ENCODE measurements at regions not wholly inside any gene's neighbourhood (a gene's known extent, or its start where the extent isn't known, plus 50 kb on each side); places are given as distances from the start of the nearest gene placed in this dataset.

GRCh38 chr9:30967476-30967875, 1417.0 kb upstream of the ACO1 start:
- Histone ChIP-seq H2AFZ (ENCODE audit: low read depth, low read length) (no peak overlapping the region), H3K4me3 (ENCODE audit: low read length) (no peak overlapping the region), H3K4me1 (ENCODE audit: low read length) (no peaks in the 10 kb centered on the region), H3K36me3 (replicated peaks; ENCODE audit: low read depth, low read length) (no peaks in the 10 kb centered on the region), H3K79me2 (ENCODE audit: low read length) (no peaks in the 10 kb centered on the region), H3K9me3 (ENCODE audit: insufficient read depth, low read length) (no peaks in the 10 kb centered on the region), H3K27ac (ENCODE audit: low read length) (no peak overlapping the region), H3K27me3 (ENCODE audit: low read depth, low read length) (no peaks in the 10 kb centered on the region), H3K9ac (ENCODE audit: low read length) (no peak overlapping the region), H3K4me2 (ENCODE audit: low read length) (no peak overlapping the region), H4K20me1 (ENCODE audit: insufficient read depth, low read length) (no peaks in the 10 kb centered on the region)
- TF ChIP-seq CTCF (IDR thresholded peaks at IDR 0.05; ENCODE audit: low read depth, low read length) (peak; percentile 40), EZH2phosphoT487 (IDR thresholded peaks at IDR 0.05; ENCODE audit: low read depth) (no peak)

DNA sequence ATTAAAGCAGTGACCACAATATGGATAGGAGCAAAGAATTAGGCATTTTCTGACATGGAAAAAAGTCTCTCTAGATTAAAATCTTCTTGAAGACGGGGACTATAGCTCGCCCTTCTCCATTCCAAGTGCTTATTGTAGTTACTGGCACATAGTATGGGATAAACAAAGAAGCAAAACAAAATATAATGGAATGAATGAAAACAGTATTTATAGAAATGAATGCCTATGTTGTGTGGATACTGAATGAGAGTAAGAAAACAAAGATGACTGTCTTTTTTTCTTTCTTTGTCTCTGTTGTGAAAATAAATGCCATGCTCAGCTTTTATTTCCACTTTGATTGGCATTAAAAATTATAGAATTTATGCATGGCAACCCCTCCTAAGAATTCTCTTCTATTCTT, 1414.3 kb upstream of the ACO1 start:
- H3K79me2 ChIP-seq (ENCODE audit: low read length), result no peaks in the 10 kb centered on the region
- H3K4me3 ChIP-seq (ENCODE audit: low read length), result no peak overlapping the region
- H3K36me3 ChIP-seq (replicated peaks; ENCODE audit: low read depth, low read length), result no peaks in the 10 kb centered on the region
- H4K20me1 ChIP-seq (ENCODE audit: insufficient read depth, low read length), result no peaks in the 10 kb centered on the region
- no peaks in the 10 kb centered on the region for H3K9me3 ChIP-seq (ENCODE audit: insufficient read depth, low read length)
- H3K27ac ChIP-seq (ENCODE audit: low read length), result no peak overlapping the region
- no peaks in the 10 kb centered on the region for H3K4me1 ChIP-seq (ENCODE audit: low read length)
- no peaks in the 10 kb centered on the region for H3K27me3 ChIP-seq (ENCODE audit: low read depth, low read length)
- no peak overlapping the region for H3K9ac ChIP-seq (ENCODE audit: low read length)
- TF ChIP-seq EZH2phosphoT487 (IDR thresholded peaks at IDR 0.05; ENCODE audit: low read depth) (no peak), CTCF (IDR thresholded peaks at IDR 0.05; ENCODE audit: low read depth, low read length) (no peak)
- H3K4me2 ChIP-seq (ENCODE audit: low read length), result 0 out of 2 replicates have a peak overlapping the region, but pooled peaks have one; percentile 4
- 0 out of 2 replicates have a peak overlapping the region, but pooled peaks have one; percentile 17 for H2AFZ ChIP-seq (ENCODE audit: low read depth, low read length)

DNA sequence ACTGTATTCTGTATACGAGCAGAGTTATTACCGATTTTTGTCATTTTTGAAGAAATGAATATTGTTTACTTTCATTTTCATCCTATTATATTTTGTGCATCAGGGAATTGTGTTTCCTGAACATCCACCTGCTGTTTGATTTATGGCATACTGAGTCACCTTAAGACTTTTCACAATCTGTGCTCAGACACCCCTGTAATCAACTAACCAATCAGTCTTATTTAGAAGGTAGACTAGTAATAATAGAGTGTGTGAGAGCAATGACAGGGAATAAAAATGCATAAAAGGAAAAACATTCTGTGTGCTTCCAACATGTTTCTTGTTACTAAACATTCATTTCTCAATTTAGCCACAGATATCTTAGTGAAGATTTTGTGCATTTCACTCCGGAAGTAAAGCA, 1413.6 kb upstream of the ACO1 start:
- Histone ChIP-seq H3K4me3 (ENCODE audit: low read length) (no peak overlapping the region), H3K36me3 (replicated peaks; ENCODE audit: low read depth, low read length) (no peaks in the 10 kb centered on the region), H3K9ac (ENCODE audit: low read length) (no peak overlapping the region), H3K79me2 (ENCODE audit: low read length) (no peaks in the 10 kb centered on the region), H3K9me3 (ENCODE audit: insufficient read depth, low read length) (no peaks in the 10 kb centered on the region), H4K20me1 (ENCODE audit: insufficient read depth, low read length) (no peaks in the 10 kb centered on the region), H2AFZ (ENCODE audit: low read depth, low read length) (no peak overlapping the region), H3K27me3 (ENCODE audit: low read depth, low read length) (no peaks in the 10 kb centered on the region), H3K27ac (ENCODE audit: low read length) (no peak overlapping the region), H3K4me2 (ENCODE audit: low read length) (peak overlapping the region; percentile 4; the same call in 1 of the 2 replicates), H3K4me1 (ENCODE audit: low read length) (no peaks in the 10 kb centered on the region)
- TF ChIP-seq EZH2phosphoT487 (IDR thresholded peaks at IDR 0.05; ENCODE audit: low read depth), result no peak
- TF ChIP-seq CTCF (IDR thresholded peaks at IDR 0.05; ENCODE audit: low read depth, low read length), result no peak

DNA sequence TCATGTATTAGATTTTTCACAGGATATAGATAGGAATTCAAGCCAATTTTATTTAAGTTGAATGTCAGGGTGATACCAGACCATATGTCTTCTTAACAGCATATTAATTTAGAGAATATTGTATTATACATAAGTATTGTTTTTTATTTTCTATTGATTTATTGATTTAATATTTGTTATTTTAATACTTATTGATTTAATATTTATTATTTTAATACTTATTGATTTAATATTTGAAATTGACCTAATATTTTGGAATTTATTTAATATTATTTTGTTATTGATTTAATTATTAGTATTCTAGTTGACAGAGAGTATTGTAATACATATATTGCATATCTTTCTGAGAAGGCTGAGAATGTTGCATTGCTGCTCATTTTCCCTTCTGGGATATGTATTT, 1411.8 kb upstream of the ACO1 start:
- Histone ChIP-seq H3K27me3 (ENCODE audit: low read depth, low read length) (no peaks in the 10 kb centered on the region), H4K20me1 (ENCODE audit: insufficient read depth, low read length) (no peaks in the 10 kb centered on the region), H3K4me2 (ENCODE audit: low read length) (no peak overlapping the region), H2AFZ (ENCODE audit: low read depth, low read length) (no peak overlapping the region), H3K79me2 (ENCODE audit: low read length) (no peaks in the 10 kb centered on the region), H3K9me3 (ENCODE audit: insufficient read depth, low read length) (no peaks in the 10 kb centered on the region), H3K27ac (ENCODE audit: low read length) (no peak overlapping the region), H3K36me3 (replicated peaks; ENCODE audit: low read depth, low read length) (no peaks in the 10 kb centered on the region), H3K9ac (ENCODE audit: low read length) (no peak overlapping the region), H3K4me1 (ENCODE audit: low read length) (no peaks in the 10 kb centered on the region), H3K4me3 (ENCODE audit: low read length) (no peak overlapping the region)
- TF ChIP-seq CTCF (IDR thresholded peaks at IDR 0.05; ENCODE audit: low read depth, low read length) (no peak), EZH2phosphoT487 (IDR thresholded peaks at IDR 0.05; ENCODE audit: low read depth) (no peak)
